Sigmoid colon (tissue), 4 donors: ENCODE measurements at regions not wholly inside any gene's neighbourhood (a gene's known extent, or its start where the extent isn't known, plus 50 kb on each side); places are given as distances from the start of the nearest gene placed in this dataset.

ENCODE experiments used
- CTCF ChIP-seq, 4 experiments: fragments of 450-650 bp in 3 of 4; fragments of 200-600 bp in 1 of 4; IDR thresholded peaks; one replicate each; pipeline ENCODE4 v1.5.1; 2016 to 2019; ENCODE audit warnings: antibody characterized with exemption in 4 of 4, mild to moderate bottlenecking in 3 of 4, moderate library complexity in 2 of 4
- EP300 ChIP-seq, 4 donors: sonication (generic); formaldehyde crosslinking; IDR thresholded peaks; one replicate each; pipeline ENCODE4 v1.6.1; 2017; ENCODE audit warnings: antibody characterized with exemption in 4 of 4
- POLR2A ChIP-seq, 2 donors: fragments of 450-650 bp; IDR thresholded peaks; one replicate each; pipeline ENCODE4 v1.6.1; 2016; ENCODE audit warnings: antibody characterized with exemption in 2 of 2, mild to moderate bottlenecking in 2 of 2, moderate library complexity in 2 of 2
- POLR2AphosphoS5 ChIP-seq, 4 donors: sonication (generic); formaldehyde crosslinking; IDR thresholded peaks; one replicate each; pipeline ENCODE4 v1.6.1; 2017; ENCODE audit warnings: antibody characterized with exemption in 4 of 4

GRCh38 chr11:130997278-130997677, 81.0 kb upstream of the SNX19 start:
- TF ChIP-seq CTCF (IDR thresholded peaks at IDR 0.05) = no peak
- no peak for TF ChIP-seq POLR2A (IDR thresholded peaks at IDR 0.05)
- no peak for TF ChIP-seq POLR2AphosphoS5 (IDR thresholded peaks at IDR 0.05)
- no peak for TF ChIP-seq EP300 (IDR thresholded peaks at IDR 0.05)
